Heart right ventricle (tissue), 16 donors: ENCODE measurements at regions not wholly inside any gene's neighbourhood (a gene's known extent, or its start where the extent isn't known, plus 50 kb on each side); places are given as distances from the start of the nearest gene placed in this dataset.

ENCODE experiments used
- ATAC-seq, 8 donors: fragments of 200-7000 bp; cut with Tn5 transposase; one replicate each; pipeline ENCODE4 v1.9.1; 2020; ENCODE audit warnings: mild to moderate bottlenecking in 8 of 8, moderate library complexity in 8 of 8, moderate number of reproducible peaks in 1 of 8
- DNase-seq, 2 donors: peaks; one replicate each; pipeline ENCODE4 v3.0.0-alpha.2; 2020
- H3K27ac ChIP-seq, 10 donors: fragments of 200-600 bp; sonication (generic) in 2 of 10; one replicate each; pipeline versions ENCODE4 v1.5.0 to v1.8.0; 2020 to 2022; ENCODE audit warnings: mild to moderate bottlenecking in 3 of 10
- H3K27me3 ChIP-seq, 7 donors: fragments of 200-600 bp; one replicate each; pipeline ENCODE4 v1.8.0; 2021 to 2022; ENCODE audit warnings: mild to moderate bottlenecking in 2 of 7
- H3K36me3 ChIP-seq, 9 donors: fragments of 200-600 bp; sonication (generic) in 1 of 9; one replicate each; pipeline versions ENCODE4 v1.5.0 to v1.8.0; 2020 to 2022; ENCODE audit warnings: mild to moderate bottlenecking in 2 of 9
- H3K4me1 ChIP-seq, 9 donors: fragments of 200-600 bp; sonication (generic) in 1 of 9; one replicate each; pipeline versions ENCODE4 v1.5.0 to v1.8.0; 2020 to 2022; ENCODE audit warnings: mild to moderate bottlenecking in 4 of 9
- H3K4me3 ChIP-seq, 10 donors: fragments of 200-600 bp; sonication (generic) in 2 of 10; one replicate each; pipeline versions ENCODE4 v1.5.0 to v1.8.0; 2020 to 2022; ENCODE audit warnings: mild to moderate bottlenecking in 7 of 10, moderate library complexity in 2 of 10
- H3K9me3 ChIP-seq, 11 donors: fragments of 200-600 bp in 10 of 11; sonication (generic) in 2 of 11; one replicate each; pipeline versions ENCODE4 v1.5.0 to v1.8.0; 2013 to 2022; ENCODE audit warnings: mild to moderate bottlenecking in 2 of 11, control low read depth in 1 of 11, moderate library complexity in 1 of 11
- CTCF ChIP-seq, 9 donors: fragments of 200-600 bp; sonication (generic) in 2 of 9; IDR thresholded peaks; one replicate each; pipeline versions ENCODE4 v1.5.0 to v1.8.0; 2021 to 2022; ENCODE audit warnings: antibody characterized with exemption in 9 of 9, mild to moderate bottlenecking in 5 of 9, moderate library complexity in 1 of 9
- WGBS, 2 donors: extraction: QIAGEN DNeasy Blood & Tissue Kit; methylation state at CpG; one replicate each; pipeline ENCODE4 v1.1.7; 2013; ENCODE audit warnings: inconsistent platforms in 1 of 2; 5-methylcytosine and 5-hydroxymethylcytosine counted together
- intact Hi-C, 10 donors: fragments of 100-400 bp; cut with DNase I; formaldehyde crosslinking; loops; one replicate each; pipeline versions ENCODE4 v1.11.1 to v1.14.2; 2022
- donor health status: Arrhythmogenic right ventricular cardiomyopathy.
- donor health status: ischemic (EF 13 %, LVEDD 7.1; RV severe dilation, severe dysfunction).
- donor health status: healthy with polysubstance abuse.
- donor health status: DM: no; HTN: yes; CAD: no.
- donor health status: DM: no; HTN: no; CAD: no.
- donor health status: ischemic (EF 25% LVEDD 6.9; RV normal size, moderate dysfunction).
- donor health status: ischemic (EF 25% LVEDD 5.7; RV mildly dilated, moderate dysfunction).
- donor health status: healthy.
- donor health status: DM: yes; HTN: yes; CAD: no.
- donor health status: Ischemic cardiomyopathy.
- donor health status: ischemic (EF 35%, LVEDD 5.7; RV mildly dilated, moderate dysfunction).
- donor health status: nonischemic (EF 11% LVEDD 7.7; RV severe dilation, severe dysfunction).
- donor health status: DM: yes; HTN: yes; CAD: no.
- donor health status: PGD.
- donor health status: ischemic (EF 29% LVEDD 5.4; RV normal size, mild dysfunction).
- donor health status: nonischemic (EF 23%, LVEDD 6.1; RV moderate dilation, normal function).

- no peak for DNase-seq
- Histone ChIP-seq H3K4me3 (no peak overlapping the region), H3K27me3 (peaks cover 0 to 12% (median 0%) of the 10 kb centered on the region in 7 donors), H3K4me1 (no peaks in the 10 kb centered on the region), H3K27ac (no peak overlapping the region), H3K36me3 (no peaks in the 10 kb centered on the region), H3K9me3 (peaks cover 0 to 13% (median 7%) of the 10 kb centered on the region in 11 donors)
- TF ChIP-seq CTCF (IDR thresholded peaks at IDR 0.05), result no peak
- WGBS, 2 donors, result 46 to 83% methylated on average over 1 of the region's 1 CpG
- intact Hi-C loops, result no loop called here
- no peak for ATAC-seq
Observed at GRCh38 chr12:41950455-41950854, 194.2 kb downstream of the GXYLT1 start.

- no peak for DNase-seq
- intact Hi-C loops, result no loop called here
- Histone ChIP-seq H3K36me3 (no peaks in the 10 kb centered on the region), H3K9me3 (peaks cover 0 to 16% (median 7%) of the 10 kb centered on the region in 11 donors), H3K4me3 (no peak overlapping the region), H3K27ac (no peak overlapping the region), H3K27me3 (peaks cover 0 to 12% (median 0%) of the 10 kb centered on the region in 7 donors), H3K4me1 (no peaks in the 10 kb centered on the region)
- 97 to 99% methylated on average over 2 of the region's 2 CpGs for WGBS, 2 donors
- TF ChIP-seq CTCF (IDR thresholded peaks at IDR 0.05), result no peak
- no peak for ATAC-seq
Observed at GRCh38 chr12:41946106-41946505, 198.6 kb downstream of the GXYLT1 start.

- no peak for DNase-seq
- Histone ChIP-seq H3K4me1 (no peaks in the 10 kb centered on the region), H3K9me3 (peaks cover 0 to 16% (median 7%) of the 10 kb centered on the region in 11 donors), H3K27me3 (peaks cover 0 to 12% (median 0%) of the 10 kb centered on the region in 7 donors), H3K4me3 (no peak overlapping the region), H3K36me3 (no peaks in the 10 kb centered on the region), H3K27ac (no peak overlapping the region)
- 85 to 88% methylated on average over 2 of the region's 2 CpGs for WGBS, 2 donors
- no peak for ATAC-seq
- no peak for TF ChIP-seq CTCF (IDR thresholded peaks at IDR 0.05)
- intact Hi-C loops, result no loop called here
Observed at GRCh38 chr12:41944216-41944615, 200.5 kb downstream of the GXYLT1 start.

GRCh38 chr12:41943671-41944070 is 201.0 kb downstream of the GXYLT1 start:
- no peak overlapping the region for H3K27ac ChIP-seq
- H3K36me3 ChIP-seq, result no peaks in the 10 kb centered on the region
- TF ChIP-seq CTCF (IDR thresholded peaks at IDR 0.05), result no peak
- H3K9me3 ChIP-seq, result peaks cover 0 to 16% (median 7%) of the 10 kb centered on the region in 11 donors
- H3K27me3 ChIP-seq, result peaks cover 0 to 12% (median 0%) of the 10 kb centered on the region in 7 donors
- intact Hi-C loops, result no loop called here
- no peak for DNase-seq
- H3K4me3 ChIP-seq, result no peak overlapping the region
- ATAC-seq, result no peak
- no peaks in the 10 kb centered on the region for H3K4me1 ChIP-seq
